GM19023 (cell line): ENCODE measurements at regions not wholly inside any gene's neighbourhood (a gene's known extent, or its start where the extent isn't known, plus 50 kb on each side); places are given as distances from the start of the nearest gene placed in this dataset.

Source experiments
- ATAC-seq: cut with Tn5 transposase; IDR thresholded peaks from one replicate; pipeline ENCODE4 v1.9.1; 2021; ENCODE audit warnings: mild to moderate bottlenecking, moderate library complexity; ENCODE audit not compliant: unreplicated experiment

GRCh38 chr5:162484095-162484494 is 416.5 kb downstream of the GABRG2 start:
- ATAC-seq = no peak

DNA sequence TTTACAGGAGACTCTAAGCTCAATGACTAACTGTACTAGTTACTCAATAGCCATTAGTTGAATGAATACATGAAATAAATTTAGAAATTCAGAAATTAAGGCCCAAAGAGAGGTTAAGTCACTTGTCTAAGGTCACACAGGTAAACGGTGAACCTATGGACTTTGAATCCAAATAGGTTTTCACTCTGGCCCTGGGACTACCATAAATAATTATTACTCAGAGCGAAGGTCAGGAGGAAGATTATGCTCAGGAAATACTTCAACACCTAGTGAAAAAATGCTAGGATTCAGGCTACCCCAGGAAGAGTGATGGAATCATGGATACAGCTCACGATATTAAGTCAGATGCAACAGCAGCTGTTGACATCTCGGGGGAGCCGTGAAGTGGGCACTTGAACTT is 417.4 kb downstream of the GABRG2 start:
- no peak for ATAC-seq

DNA sequence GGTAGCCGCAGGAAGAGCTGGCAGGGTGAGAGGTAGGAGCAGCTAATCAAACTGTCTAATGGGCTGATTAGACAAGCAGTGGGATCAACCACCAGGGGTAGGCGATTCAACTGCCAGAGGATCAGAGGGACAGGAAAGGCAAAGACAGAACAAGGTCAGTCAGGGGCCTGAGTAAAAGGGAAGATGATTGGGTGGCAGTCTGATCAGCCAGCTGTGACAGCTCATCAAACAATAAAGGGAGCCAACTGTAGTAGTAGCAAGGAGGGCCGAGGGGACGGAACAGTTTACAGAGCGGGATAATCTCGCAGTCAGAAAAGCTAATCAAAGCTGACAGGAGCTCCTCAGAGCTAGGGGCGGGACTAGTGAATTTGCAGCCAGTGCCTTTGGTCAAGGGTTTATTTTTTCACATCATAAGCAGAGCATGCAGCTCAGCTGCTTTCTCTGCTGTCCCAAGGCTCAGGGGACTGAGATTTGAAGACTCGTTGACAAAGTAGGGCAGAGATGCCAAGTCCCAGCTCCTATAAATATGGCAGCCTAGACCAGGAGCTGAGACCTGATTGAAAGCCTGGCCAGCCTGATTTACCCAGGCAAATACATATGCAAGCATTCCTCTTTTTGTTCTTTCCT is 418.2 kb downstream of the GABRG2 start:
- ATAC-seq = no peak

GRCh38 chr5:162487528-162488525 is 420.3 kb downstream of the GABRG2 start:
- no peak for ATAC-seq

DNA sequence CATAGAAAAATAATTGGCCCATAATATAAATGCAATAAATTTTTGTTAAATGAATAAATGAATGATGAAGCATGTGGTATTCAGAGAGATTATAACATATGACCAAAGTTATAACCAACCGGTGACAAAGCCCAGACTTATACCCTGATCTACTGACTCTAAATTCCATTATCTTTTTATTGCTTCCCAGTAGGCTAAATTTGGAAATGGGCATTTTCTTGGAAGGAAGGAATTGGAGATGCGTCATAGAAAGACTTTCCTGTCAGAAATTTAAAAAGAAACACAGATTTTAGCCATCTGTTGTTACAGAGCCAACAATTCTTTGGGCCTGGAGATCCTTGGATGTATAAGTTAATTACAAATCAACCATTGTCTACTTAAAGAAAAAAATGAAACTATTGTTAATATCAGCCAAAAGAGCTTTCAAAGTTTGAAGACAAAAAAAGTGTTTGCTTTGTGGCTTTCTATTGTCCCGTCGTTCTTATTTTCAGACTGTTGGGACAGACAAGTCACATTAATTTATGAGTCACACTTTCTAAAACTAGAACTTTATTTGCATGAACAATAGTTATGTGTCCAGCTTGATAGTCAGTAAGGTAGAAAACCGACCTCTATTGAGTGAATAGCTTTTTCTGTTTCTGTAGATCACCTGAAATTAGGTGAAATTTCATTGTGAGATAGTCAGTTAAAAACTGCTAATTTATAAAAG is 428.7 kb downstream of the GABRG2 start:
- no peak for ATAC-seq

DNA sequence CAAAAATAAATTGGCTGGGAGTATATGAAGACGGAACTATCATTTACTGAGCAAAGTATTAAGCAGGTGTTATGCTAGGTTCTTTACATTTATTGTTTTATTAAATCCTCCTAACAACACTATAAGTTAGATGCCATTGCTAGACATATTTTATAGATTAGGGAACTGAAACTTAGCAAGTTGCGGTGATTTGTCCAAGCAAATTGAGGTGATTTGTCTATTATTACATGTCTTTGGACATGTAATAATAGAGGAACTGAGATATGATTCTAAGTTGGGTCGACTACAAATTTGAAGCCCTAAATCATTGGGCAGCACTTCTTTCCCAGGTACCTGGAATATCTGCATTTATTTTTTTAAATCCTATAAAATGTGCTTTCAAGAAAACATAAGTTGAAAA is 429.9 kb downstream of the GABRG2 start:
- ATAC-seq = no peak

GRCh38 chr5:162502780-162503179 is 435.2 kb downstream of the GABRG2 start:
- no peak for ATAC-seq

- ATAC-seq = no peak
Measured at GRCh38 chr5:162503796-162504195, 436.2 kb downstream of the GABRG2 start.

DNA sequence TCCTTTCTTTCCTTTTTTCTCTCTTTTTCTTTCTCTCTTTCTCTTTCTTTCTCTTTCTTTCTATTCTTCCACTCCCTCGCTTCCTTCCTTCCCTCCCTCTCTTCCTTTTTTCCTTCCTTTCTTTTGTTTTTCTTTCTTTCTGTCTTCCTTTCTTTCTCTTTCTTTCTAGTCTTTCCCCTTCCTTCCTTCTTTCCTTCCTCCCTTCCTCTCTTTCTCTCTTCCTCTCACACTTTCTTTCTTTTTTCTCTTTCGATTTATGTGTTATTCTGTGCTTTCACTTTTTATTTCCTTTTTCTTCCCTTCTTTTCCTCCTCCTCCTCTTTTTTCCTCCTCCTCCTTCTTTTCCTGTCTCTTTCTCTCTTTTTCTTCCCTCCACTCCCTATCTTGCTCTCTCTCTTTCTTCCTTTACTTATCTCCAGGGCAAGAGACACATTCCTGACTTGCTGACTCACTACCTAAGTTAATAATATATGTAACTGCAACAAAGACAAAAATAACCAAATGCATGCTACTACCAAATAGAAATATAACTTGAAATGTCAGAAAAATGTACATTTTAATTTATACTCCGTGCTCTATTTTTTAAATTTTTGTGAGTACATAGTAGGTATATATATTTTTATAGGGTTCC is 445.5 kb downstream of the GABRG2 start:
- ATAC-seq = no peak

GRCh38 chr5:162514116-162514515 is 446.5 kb downstream of the GABRG2 start:
- no peak for ATAC-seq

DNA sequence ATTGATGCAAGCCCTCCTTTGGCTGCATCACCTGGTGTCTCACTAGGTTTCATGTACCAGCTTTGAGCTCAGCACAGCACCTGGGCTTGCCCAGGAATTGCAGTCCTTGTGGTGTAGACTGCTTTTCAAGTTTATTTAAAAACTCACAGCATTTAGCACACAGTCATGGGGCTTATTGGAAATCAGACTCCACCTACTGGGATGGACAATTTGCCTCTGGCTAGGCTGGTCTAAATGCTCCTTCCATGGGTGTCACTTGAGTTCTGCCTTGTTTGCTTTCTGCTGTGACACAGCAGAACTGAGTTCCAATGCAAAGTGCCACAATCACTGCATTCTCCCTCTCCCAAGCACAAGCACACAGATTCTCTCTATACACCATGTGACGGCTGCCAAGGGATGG is 453.3 kb downstream of the GABRG2 start:
- ATAC-seq = no peak

GRCh38 chr5:162529209-162529608 is 461.6 kb downstream of the GABRG2 start:
- no peak for ATAC-seq

GRCh38 chr5:162529886-162530285 is 462.3 kb downstream of the GABRG2 start:
- ATAC-seq = no peak

DNA sequence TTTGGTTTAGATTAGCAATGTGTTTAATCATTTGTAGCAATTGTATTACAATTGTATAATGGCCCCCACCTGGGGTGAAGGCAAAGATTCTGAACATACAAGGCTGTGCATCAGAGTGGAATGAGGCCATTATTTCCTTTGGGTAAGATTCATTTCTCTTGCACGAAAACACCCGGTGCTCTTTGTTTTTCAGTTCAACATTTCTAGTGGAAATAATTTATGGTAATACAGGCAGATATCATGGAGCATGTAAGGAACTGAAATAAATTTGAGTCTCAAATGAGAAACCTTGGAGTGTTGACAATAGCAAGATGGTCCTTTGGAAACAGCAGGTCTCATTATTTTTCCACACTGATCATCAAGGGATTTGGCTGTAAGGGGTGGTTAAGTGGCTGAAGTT is 475.9 kb downstream of the GABRG2 start:
- no peak for ATAC-seq

- no peak for ATAC-seq
Measured at GRCh38 chr5:162544905-162545304, 477.3 kb downstream of the GABRG2 start.

DNA sequence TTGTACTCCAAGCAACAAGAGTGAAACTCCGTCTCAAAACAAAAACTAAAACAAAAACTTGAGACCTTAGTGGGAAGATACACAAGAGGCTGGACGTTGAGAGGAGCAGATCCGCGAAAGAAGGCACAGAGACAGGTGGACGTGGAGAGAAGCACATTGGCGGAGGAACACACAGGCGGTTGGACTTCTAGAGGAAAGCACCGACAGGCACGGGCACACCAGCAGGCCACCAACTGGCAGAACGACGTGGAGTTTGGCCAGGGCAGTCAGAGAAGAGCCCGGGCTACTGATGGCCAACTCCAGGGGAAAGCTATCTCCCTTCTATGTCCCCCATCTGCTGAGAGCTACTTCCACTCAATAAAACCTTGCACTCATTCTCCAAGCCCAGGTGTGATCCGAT is 482.7 kb downstream of the GABRG2 start:
- ATAC-seq = no peak

GRCh38 chr5:162558120-162558519 is 490.5 kb downstream of the GABRG2 start:
- ATAC-seq = no peak

DNA sequence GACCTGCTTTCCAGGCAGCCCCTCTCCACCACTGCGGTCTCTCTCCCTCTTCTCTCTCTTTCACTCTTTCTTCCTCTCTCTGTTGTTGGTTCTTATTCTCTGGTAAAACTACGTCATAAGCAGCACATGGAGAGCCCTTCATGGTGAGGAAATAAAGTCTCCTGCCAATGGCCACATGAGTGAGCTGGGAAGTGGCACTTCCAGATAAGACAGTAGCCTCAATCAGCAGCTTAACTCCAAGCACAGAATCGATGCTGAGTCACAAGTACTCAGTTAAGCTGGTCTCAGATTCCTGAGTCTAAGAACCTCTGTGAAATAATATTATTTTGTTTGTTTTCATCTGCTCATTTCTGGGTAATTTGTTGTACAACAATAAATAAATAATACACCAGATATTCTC is 500.1 kb downstream of the GABRG2 start:
- no peak for ATAC-seq

- no peak for ATAC-seq
Measured at GRCh38 chr5:162573758-162574157, 506.2 kb downstream of the GABRG2 start.

- no peak for ATAC-seq
Measured at GRCh38 chr5:162591724-162592123, 524.2 kb downstream of the GABRG2 start.

GRCh38 chr5:162593881-162594280 is 526.3 kb downstream of the GABRG2 start:
- ATAC-seq = no peak
